ENCODE measurements at regions not wholly inside any gene's neighbourhood (a gene's known extent, or its start where the extent isn't known, plus 50 kb on each side); places are given as distances from the start of the nearest gene placed in this dataset.
A peak's percentile ranks its signal among the peaks of the same experiment; 100 is the strongest.

GRCh38 chr19:29290853-29291252, 77.9 kb upstream of the UQCRFS1 start:
- Histone ChIP-seq H3K27me3 (no peaks in the 10 kb centered on the region), H3K4me3 (no peak overlapping the region), H3K9me3 (ENCODE audit: low read depth) (no peaks in the 10 kb centered on the region), H3K4me1 (ENCODE audit: low read depth) (no peaks in the 10 kb centered on the region), H3K36me3 (no peaks in the 10 kb centered on the region), H3K27ac (no peak overlapping the region)
- DNase-seq (ENCODE audit: low read depth in 1 of 2, low spot score in 1 of 2): no peak
- TF ChIP-seq CTCF (IDR thresholded peaks at IDR 0.05; ENCODE audit: low read depth, low read length): no peak

GRCh38 chr19:29292153-29292552, 79.2 kb upstream of the UQCRFS1 start:
- no peaks in the 10 kb centered on the region for H3K27me3 ChIP-seq
- TF ChIP-seq CTCF (IDR thresholded peaks at IDR 0.05; ENCODE audit: low read depth, low read length): no peak
- H3K4me3 ChIP-seq: no peak overlapping the region
- H3K9me3 ChIP-seq (ENCODE audit: low read depth): no peaks in the 10 kb centered on the region
- no peaks in the 10 kb centered on the region for H3K36me3 ChIP-seq
- no peak overlapping the region for H3K27ac ChIP-seq
- DNase-seq (ENCODE audit: low read depth in 1 of 2, low spot score in 1 of 2): no peak
- no peaks in the 10 kb centered on the region for H3K4me1 ChIP-seq (ENCODE audit: low read depth)

- H3K27me3 ChIP-seq: no peaks in the 10 kb centered on the region
- no peak overlapping the region for H3K4me3 ChIP-seq
- no peak for TF ChIP-seq CTCF (IDR thresholded peaks at IDR 0.05; ENCODE audit: low read depth, low read length)
- no peaks in the 10 kb centered on the region for H3K36me3 ChIP-seq
- no peaks in the 10 kb centered on the region for H3K9me3 ChIP-seq (ENCODE audit: low read depth)
- no peak overlapping the region for H3K27ac ChIP-seq
- no peaks in the 10 kb centered on the region for H3K4me1 ChIP-seq (ENCODE audit: low read depth)
- DNase-seq (ENCODE audit: low read depth in 1 of 2, low spot score in 1 of 2): no peak
Measured at GRCh38 chr19:29292562-29292961, 79.6 kb upstream of the UQCRFS1 start.

GRCh38 chr19:29293292-29293691, 80.3 kb upstream of the UQCRFS1 start:
- Histone ChIP-seq H3K9me3 (ENCODE audit: low read depth) (no peaks in the 10 kb centered on the region), H3K4me3 (no peak overlapping the region), H3K27ac (no peak overlapping the region), H3K27me3 (no peaks in the 10 kb centered on the region), H3K36me3 (no peaks in the 10 kb centered on the region), H3K4me1 (ENCODE audit: low read depth) (no peaks in the 10 kb centered on the region)
- TF ChIP-seq CTCF (IDR thresholded peaks at IDR 0.05; ENCODE audit: low read depth, low read length): no peak
- DNase-seq (ENCODE audit: low read depth in 1 of 2, low spot score in 1 of 2): no peak

- no peak overlapping the region for H3K27ac ChIP-seq
- DNase-seq (ENCODE audit: low read depth in 1 of 2, low spot score in 1 of 2): peak in 1 of 2 donors; percentile 14
- no peaks in the 10 kb centered on the region for H3K9me3 ChIP-seq (ENCODE audit: low read depth)
- H3K4me1 ChIP-seq (ENCODE audit: low read depth): no peaks in the 10 kb centered on the region
- no peaks in the 10 kb centered on the region for H3K27me3 ChIP-seq
- no peak overlapping the region for H3K4me3 ChIP-seq
- no peak for TF ChIP-seq CTCF (IDR thresholded peaks at IDR 0.05; ENCODE audit: low read depth, low read length)
- H3K36me3 ChIP-seq: no peaks in the 10 kb centered on the region
Measured at GRCh38 chr19:29293736-29294342, 80.9 kb upstream of the UQCRFS1 start.

Data from cardiac muscle cell (in vitro differentiated cells and primary cell).